ENCODE measurements at regions not wholly inside any gene's neighbourhood (a gene's known extent, or its start where the extent isn't known, plus 50 kb on each side); places are given as distances from the start of the nearest gene placed in this dataset.

- TF ChIP-seq TAF1 (IDR thresholded peaks at IDR 0.05; ENCODE audit: borderline replicate concordance, insufficient read depth, low read length) (no peak), REST (IDR thresholded peaks at IDR 0.05; ENCODE audit: insufficient read depth in 1 of 2, low read depth in 2 of 2, low read length in 2 of 2) (no peak), POLR2AphosphoS5 (IDR thresholded peaks at IDR 0.05; ENCODE audit: low read depth, low read length) (no peak), SIN3A (IDR thresholded peaks at IDR 0.05; ENCODE audit: borderline replicate concordance, insufficient read depth, low read length) (no peak)
Measured at GRCh38 chr14:61211476-61212255, 69.5 kb downstream of the TMEM30B start.

Measured in PFSK-1 (cell line).